GM21360 (cell line): ENCODE measurements at regions not wholly inside any gene's neighbourhood (a gene's known extent, or its start where the extent isn't known, plus 50 kb on each side); places are given as distances from the start of the nearest gene placed in this dataset.

Source experiments
- ATAC-seq: cut with Tn5 transposase; IDR thresholded peaks from one replicate; pipeline ENCODE4 v1.9.1; 2021; ENCODE audit warnings: mild to moderate bottlenecking, moderate library complexity; ENCODE audit not compliant: unreplicated experiment

DNA sequence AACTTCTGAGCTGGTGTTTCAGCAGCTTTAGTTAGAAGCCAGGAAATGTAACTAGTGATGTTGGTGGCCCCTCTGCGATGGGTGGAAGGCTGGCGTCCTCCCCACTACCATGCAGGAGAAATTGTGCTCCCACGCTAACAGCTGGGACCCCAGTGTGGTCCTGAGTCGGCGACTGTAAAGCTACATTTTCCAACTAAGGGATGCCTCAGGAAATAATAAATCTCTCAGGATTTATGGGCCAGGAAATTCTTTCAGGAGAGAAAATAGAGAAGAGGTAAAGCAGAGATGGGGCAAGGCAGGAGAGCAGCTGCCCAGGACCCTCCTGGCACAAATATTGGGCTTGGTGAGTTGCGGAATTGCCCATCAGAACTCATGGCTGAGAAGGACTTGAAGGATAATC lies 186.9 kb downstream of the OPA1 start:
- no peak for ATAC-seq

GRCh38 chr3:193780397-193780796 lies 187.4 kb downstream of the OPA1 start:
- ATAC-seq: no peak

DNA sequence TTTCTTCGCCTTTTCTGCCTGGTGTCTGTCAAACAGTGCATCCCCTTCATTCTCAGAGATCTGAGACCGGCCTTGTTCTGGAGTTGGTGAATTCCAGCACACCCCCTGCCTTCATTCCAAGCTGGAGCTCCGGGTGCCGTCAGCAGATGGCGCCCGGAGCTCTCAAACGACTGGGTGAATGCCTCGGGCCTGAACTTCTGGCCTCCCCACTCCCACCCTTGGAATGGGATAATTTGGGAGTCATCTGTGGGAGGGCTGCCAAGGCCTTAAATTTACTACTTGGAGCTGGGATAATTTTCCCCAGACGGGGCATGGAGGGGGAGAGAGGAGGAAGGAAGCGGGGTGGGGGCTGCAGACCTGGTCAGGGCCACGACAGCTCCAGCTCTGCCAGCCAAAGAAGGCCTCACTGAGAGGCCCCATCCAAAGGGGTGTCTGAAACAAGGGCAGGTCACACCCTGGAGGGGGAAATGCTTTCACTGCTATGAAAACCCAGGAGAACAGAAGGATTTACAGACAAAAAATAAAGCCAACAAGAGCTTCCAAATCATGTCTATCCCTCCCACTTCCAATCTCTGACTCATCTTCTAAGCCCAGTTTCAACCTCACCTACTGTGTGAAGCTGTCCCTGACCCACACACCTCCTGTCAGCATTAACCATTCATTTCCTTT lies 187.9 kb downstream of the OPA1 start:
- no peak for ATAC-seq

- ATAC-seq: no peak
Measured at GRCh38 chr3:193782276-193782647, 189.3 kb downstream of the OPA1 start.

- ATAC-seq: no peak
Measured at GRCh38 chr3:193782747-193783146, 189.7 kb downstream of the OPA1 start.

DNA sequence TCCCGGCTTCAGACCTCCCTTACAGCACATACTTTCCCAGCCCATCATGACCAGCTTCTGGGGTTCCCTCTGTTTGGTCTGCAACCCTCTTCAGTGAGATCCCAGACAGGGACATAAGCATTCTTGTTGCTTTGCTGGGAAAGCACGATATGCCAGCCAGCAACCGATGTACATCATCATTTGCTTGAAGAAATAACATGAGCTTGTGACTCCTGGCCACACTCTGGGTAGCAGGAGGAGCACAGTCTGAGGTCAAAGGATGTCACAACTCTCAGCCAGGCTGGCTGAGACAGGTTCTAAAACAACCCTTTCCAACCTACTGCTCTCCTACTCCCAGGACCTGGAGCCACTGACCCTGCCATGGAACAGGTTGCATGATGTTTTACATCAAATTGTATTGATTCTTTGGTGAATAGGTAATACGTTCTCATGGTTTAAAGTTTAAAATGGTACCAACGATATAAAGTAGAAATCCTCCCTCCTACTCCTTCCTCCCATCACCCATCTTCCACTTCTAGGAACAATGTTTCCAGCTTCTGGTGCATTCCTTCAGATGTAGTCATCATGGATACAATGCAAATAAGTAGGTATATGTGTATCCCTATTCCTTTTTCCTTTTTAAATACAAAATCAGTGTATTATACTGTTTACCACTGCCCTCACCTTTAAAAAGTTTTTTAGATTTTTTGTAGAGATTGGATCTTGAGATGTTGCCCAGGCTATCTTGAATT lies 190.3 kb downstream of the OPA1 start:
- ATAC-seq: no peak

DNA sequence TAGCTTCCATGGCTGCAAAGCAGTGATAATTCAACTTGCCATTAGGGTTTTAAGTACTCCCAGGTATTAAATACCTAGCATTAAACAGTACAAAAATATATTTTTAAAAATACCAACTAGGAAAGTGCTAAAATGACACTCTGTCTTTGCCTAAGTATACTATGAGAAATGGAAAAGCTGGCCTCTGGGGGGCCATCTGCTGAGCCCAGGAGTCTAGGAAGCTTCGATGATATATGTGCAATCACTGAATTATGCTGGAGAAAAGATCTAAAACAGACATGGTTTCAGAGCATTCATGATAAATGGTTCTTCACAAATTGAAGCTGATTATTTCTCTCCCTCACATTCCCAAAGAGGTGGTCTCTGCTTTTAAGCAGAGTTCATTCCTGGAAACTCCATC lies 191.8 kb downstream of the OPA1 start:
- no peak for ATAC-seq

DNA sequence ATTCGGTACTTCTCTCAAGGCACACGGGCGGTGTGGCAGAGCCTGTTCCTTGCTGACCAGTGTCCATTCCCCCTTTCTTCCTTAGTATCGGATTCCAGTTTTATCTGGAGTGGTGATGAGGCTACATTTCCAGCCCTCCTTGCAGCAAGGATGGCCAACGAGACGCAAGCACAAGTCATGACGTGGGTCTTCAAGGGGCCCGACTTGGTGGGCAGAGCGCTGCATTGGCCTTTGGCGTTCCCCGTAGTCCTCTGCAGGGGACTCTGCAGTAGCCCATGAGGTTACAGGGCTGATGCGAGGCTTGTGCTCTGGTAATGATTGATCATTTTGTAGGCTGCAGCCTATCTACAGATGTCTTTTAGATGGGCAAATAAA lies 194.5 kb downstream of the OPA1 start:
- ATAC-seq: no peak

- ATAC-seq: peak; percentile 87
Measured at GRCh38 chr3:193788189-193788991, 195.4 kb downstream of the OPA1 start.

GRCh38 chr3:193789455-193789854 lies 196.4 kb downstream of the OPA1 start:
- no peak for ATAC-seq

DNA sequence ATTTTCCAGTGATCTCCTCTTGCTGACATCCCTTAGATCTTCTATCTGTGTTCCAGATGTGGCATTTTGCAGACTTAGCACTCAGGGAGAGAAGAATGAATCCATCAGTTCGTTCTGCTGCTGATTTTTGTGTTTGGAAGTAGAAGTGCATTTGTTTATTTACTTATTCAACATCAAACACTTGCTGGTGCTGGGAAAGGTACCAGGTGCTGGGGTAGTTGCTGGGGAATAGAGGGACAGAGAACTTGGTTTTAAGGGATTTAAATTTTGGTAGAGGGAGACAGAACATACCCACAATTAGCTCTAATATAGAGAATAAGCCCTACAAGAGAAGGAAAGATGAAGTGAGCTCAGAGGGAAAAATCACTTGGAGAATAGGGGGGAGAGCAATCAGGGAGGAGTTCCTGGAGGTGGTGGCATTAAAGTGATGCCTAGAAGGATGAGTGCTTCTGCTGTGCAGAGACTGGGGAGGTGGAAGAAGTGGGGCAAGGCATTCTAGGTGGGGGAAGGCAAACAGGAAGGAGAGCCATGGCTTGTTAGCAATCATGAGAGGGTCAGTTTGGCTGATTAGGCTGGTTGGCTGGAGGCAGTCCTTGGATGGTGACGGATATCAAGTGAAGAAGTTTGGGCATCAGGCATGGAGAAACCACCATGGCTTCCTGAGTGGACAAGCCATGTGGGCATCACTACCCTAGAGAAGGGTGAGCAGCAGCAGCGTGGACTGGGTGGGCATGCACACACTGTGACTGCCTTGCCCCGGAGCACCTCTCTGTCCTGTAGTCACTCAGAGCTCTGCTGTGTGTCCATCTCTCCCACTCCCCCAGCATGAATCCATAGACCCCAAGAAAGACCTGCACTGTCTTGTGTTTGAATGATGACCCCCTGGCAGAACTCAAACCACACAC lies 197.3 kb downstream of the OPA1 start:
- ATAC-seq: no peak

DNA sequence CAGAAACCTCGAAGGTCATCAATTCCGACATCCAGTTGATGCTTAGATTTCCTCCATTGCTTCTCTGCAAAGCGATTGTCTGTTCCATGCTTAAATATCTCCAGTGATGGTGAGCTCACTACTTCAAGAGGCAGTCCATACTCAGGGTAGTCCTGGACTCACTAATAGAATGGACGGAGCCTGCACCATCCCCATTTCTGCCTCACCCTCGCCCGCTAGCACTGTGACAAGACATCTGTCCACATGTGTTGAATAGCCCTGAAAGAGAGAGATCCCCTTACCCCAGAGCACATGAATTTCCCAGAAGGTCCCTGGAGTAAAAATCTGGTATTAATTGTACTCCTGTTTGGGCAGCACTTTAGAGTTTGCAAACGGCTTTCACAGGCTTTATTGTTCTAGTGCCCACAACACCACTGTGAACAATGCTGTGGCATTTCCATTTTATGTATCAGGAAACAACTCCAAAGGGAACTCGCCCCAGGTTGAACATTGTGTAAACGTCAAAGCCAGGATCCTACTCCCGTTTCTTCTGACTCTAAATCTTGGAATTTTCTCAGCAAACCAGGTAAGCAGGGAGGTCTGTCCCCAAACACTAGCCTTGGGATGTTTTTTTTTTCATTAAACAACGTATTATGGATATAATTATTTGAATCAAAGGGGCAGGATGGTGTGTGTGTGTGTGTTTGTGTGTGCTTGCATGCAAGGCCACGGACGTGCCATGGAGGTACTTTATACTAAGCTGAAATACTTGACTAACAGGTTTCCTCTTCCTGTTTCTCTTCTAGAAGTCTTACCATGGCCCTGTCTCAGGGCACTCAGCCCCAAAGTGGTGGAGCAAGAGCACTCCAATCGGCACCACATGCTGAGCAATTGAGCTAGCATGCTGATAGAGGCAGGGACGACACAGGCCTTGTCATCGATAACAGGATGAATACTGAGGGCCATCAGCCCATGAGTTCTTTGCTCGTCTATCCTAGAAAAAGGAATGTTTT lies 198.3 kb downstream of the OPA1 start:
- no peak for ATAC-seq

DNA sequence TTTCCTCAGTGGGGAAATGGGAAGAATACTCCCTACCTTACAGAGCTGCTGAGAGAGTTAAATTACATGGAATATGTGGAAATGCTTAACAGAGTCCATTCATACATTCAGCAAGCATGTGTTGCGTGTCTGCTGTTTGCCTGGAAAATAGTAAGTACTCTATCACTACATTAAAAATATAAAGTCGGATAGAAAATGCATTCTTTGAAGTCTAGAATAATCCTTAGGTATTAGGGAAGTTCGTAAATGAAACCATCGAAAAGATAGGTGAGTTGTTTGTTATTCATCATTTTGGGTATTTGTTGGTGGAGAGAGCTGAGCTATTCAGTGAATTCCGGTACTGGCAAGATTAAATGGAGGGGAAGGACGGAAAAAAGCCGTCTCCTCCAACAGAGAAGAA lies 200.1 kb downstream of the OPA1 start:
- ATAC-seq: no peak

GRCh38 chr3:193794002-193794881 lies 201.2 kb downstream of the OPA1 start:
- no peak for ATAC-seq

DNA sequence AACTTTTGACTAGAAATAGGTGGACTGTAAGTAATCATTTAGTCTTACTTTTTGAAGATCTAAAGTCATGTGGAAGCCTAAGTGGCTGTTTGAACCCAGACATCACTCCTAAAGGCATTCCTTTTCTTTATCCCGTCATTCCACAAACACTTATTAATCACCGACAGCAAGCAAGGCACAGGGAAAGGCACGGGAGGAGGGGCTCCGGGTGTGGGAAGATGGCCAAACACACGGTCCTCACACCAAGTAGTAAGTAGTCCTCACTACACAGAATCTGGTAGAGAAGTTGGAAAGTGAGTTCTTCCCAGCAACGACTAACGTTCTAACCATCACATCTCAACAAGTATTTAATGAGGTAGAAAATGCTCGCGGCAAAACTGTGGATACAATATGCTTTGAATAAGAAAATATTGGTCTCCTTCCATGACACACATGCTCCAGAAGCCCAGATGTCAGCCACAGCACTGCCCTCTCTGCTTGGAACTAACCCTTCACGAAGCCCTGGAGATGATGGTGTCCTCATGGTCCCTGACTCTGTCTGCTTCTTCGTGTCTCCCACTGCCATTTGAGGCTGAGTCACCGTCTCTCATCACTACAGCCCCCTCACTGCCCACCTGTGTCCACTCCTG lies 202.2 kb downstream of the OPA1 start:
- ATAC-seq: no peak

GRCh38 chr3:193796089-193796488 lies 203.1 kb downstream of the OPA1 start:
- ATAC-seq: no peak

DNA sequence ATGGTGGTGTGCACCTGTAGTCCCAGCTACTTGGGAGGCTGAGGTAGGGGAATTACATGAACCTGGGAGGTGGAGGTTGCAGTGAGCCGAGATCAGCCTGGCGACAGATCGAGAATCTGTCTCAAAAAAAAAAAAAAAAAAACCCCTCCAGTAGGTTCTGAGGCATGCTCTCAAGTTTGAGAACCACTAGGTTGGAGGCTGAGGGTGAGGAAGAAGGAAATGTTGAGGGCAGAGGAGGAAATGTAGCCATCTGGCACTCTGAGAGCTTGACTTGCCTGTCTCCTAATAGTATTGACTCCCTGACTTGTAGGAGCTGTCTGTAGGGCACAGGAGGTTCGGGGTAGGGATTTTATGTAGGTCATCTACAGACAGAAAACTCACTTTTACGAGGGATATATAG lies 204.6 kb downstream of the OPA1 start:
- no peak for ATAC-seq

DNA sequence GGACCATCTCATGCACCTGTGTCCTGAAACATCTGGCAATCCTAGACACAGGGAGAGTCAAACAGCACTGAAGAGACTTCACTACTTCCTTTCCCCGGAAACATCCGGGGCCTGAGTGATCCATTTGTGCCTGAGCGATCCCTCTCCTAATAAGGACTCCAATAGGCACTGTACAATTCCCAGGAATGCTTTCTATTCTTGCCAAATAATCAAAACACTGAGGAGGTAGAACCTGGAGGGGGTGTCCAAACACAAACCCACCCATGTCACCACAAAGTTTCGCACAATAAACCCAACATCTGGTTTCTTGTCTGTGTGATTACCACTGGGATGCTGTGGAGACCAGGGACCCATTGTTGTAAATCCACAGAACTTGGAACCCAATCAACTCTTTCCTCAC lies 205.0 kb downstream of the OPA1 start:
- ATAC-seq: no peak
